A673 (cell line): ENCODE measurements at regions not wholly inside any gene's neighbourhood (a gene's known extent, or its start where the extent isn't known, plus 50 kb on each side); places are given as distances from the start of the nearest gene placed in this dataset.

Source experiments
- EZH2 ChIP-seq: fragments of 200-600 bp; sonication (generic); IDR thresholded peaks from 2 replicates; pipeline ENCODE4 v1.6.1; 2017; ENCODE audit warnings: borderline replicate concordance, low read depth, mild to moderate bottlenecking, mixed read lengths, antibody characterized with exemption, low read length; ENCODE audit not compliant: poor library complexity, severe bottlenecking
- TF ChIP-seq, protein P1 (sequence below): fragments of 300-800, 200-600 bp; sonication (generic); conservative IDR thresholded peaks from 2 replicates; pipeline ENCODE4 v1.5.1; 2017; ENCODE audit warnings: low read depth, mild to moderate bottlenecking, antibody characterized with exemption, low read length, moderate library complexity, mixed read lengths

DNA sequence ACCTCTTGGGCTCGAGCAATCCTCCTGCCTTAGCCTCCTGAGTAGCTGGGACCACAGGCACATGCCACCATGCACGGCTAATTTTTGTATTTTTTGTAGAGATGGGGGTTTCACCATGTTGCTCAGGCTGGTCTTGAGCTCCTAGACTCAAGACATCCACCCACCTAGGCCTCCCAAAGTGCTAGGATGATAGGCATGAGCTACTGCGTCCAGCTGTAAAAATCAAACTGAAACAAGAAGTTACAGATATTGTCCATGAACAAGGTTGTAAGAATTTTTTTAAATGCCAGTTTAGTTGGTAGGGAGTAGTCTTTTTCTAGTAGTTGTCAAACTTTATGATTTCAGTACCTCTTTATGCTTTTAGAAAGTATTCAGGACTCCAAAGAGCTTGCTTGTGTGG, 424.4 kb upstream of the PMFBP1 start:
- TF ChIP-seq EZH2, result no peak
- TF ChIP-seq, protein P1, sequence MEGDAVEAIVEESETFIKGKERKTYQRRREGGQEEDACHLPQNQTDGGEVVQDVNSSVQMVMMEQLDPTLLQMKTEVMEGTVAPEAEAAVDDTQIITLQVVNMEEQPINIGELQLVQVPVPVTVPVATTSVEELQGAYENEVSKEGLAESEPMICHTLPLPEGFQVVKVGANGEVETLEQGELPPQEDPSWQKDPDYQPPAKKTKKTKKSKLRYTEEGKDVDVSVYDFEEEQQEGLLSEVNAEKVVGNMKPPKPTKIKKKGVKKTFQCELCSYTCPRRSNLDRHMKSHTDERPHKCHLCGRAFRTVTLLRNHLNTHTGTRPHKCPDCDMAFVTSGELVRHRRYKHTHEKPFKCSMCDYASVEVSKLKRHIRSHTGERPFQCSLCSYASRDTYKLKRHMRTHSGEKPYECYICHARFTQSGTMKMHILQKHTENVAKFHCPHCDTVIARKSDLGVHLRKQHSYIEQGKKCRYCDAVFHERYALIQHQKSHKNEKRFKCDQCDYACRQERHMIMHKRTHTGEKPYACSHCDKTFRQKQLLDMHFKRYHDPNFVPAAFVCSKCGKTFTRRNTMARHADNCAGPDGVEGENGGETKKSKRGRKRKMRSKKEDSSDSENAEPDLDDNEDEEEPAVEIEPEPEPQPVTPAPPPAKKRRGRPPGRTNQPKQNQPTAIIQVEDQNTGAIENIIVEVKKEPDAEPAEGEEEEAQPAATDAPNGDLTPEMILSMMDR, result no peak
